GM23248 (cell line): ENCODE measurements at regions not wholly inside any gene's neighbourhood (a gene's known extent, or its start where the extent isn't known, plus 50 kb on each side); places are given as distances from the start of the nearest gene placed in this dataset.

Source experiments
- EZH2 ChIP-seq: fragments of 200-600 bp; sonication (generic); IDR thresholded peaks from 2 replicates; pipeline ENCODE4 v1.6.1; 2018; ENCODE audit warnings: antibody characterized with exemption, mild to moderate bottlenecking; ENCODE audit not compliant: insufficient read depth, poor library complexity, severe bottlenecking
- EZH2phosphoT487 ChIP-seq: fragments of 200-600 bp; sonication (generic); IDR thresholded peaks from 2 replicates; pipeline ENCODE4 v1.6.1; 2018; ENCODE audit warnings: antibody characterized with exemption, moderate library complexity, mild to moderate bottlenecking, low read depth; ENCODE audit not compliant: insufficient read depth

GRCh38 chr5:66277981-66278380, 133.9 kb downstream of the SREK1 start:
- no peak for TF ChIP-seq EZH2
- TF ChIP-seq EZH2phosphoT487: no peak
